OCI-LY1 (cell line): ENCODE measurements at regions not wholly inside any gene's neighbourhood (a gene's known extent, or its start where the extent isn't known, plus 50 kb on each side); places are given as distances from the start of the nearest gene placed in this dataset.

Experiments used
- H2AFZ ChIP-seq: fragments of 200-600 bp; sonication (generic), shearing (Covaris generic); 2 replicates; pipeline ENCODE4 v1.6.0; 2014; ENCODE audit warnings: antibody characterized with exemption, mild to moderate bottlenecking, low read length
- H3F3A ChIP-seq: fragments of 200-600 bp; sonication (generic), shearing (Covaris generic); 2 replicates; pipeline ENCODE4 v1.6.0; 2014; ENCODE audit warnings: mild to moderate bottlenecking, antibody characterized with exemption, low read length, moderate library complexity; ENCODE audit not compliant: insufficient read depth
- H3K27ac ChIP-seq: fragments of 200-600 bp; sonication (generic); 2 replicates; pipeline ENCODE4 v1.5.1; 2014; ENCODE audit warnings: low read length, mixed run types, mild to moderate bottlenecking, low read depth; ENCODE audit not compliant: poor library complexity, severe bottlenecking
- H3K27me3 ChIP-seq: fragments of 200-600 bp; sonication (generic); 2 replicates; pipeline ENCODE4 v1.6.0; 2014; ENCODE audit warnings: antibody characterized with exemption, mild to moderate bottlenecking, low read length, moderate library complexity; ENCODE audit not compliant: insufficient read depth
- H3K36me3 ChIP-seq: fragments of 200-600 bp; sonication (generic); 2 replicates; pipeline ENCODE4 v1.6.1; 2014; ENCODE audit warnings: mild to moderate bottlenecking, antibody characterized with exemption, low read length, moderate library complexity, mixed read lengths; ENCODE audit not compliant: insufficient read depth
- H3K4me1 ChIP-seq: fragments of 200-600 bp; sonication (generic); 2 replicates; pipeline ENCODE4 v1.5.1; 2014; ENCODE audit warnings: mild to moderate bottlenecking, low read length, moderate library complexity; ENCODE audit not compliant: insufficient read depth, severe bottlenecking
- H3K4me2 ChIP-seq: fragments of 200-600 bp; sonication (generic), shearing (Covaris generic); 2 replicates; pipeline ENCODE4 v1.6.1; 2014; ENCODE audit warnings: low read length
- H3K4me3 ChIP-seq: fragments of 200-600 bp; sonication (generic); 2 replicates; pipeline ENCODE4 v1.5.1; 2014; ENCODE audit warnings: low read length, low read depth, mild to moderate bottlenecking, mixed read lengths; ENCODE audit not compliant: poor library complexity, severe bottlenecking
- H3K79me2 ChIP-seq: fragments of 200-600 bp; shearing (Covaris generic); 2 replicates; pipeline ENCODE4 v1.6.1; 2016; ENCODE audit warnings: mixed run types, low read length, mixed read lengths; ENCODE audit not compliant: insufficient read depth
- H3K9ac ChIP-seq: fragments of 200-600 bp; sonication (generic), shearing (Covaris generic); 2 replicates; pipeline ENCODE4 v1.6.1; 2014; ENCODE audit warnings: mild to moderate bottlenecking, low read length, mixed read lengths
- H3K9me2 ChIP-seq: fragments of 200-600 bp; sonication (generic), shearing (Covaris generic); 2 replicates; pipeline ENCODE4 v1.6.1; 2014; ENCODE audit warnings: low read depth, mild to moderate bottlenecking, low read length, mixed read lengths
- H3K9me3 ChIP-seq: fragments of 200-600 bp; shearing (Covaris generic); 2 replicates; pipeline ENCODE4 v1.6.1; 2014; ENCODE audit warnings: low read length, mixed read lengths
- H4K20me1 ChIP-seq: fragments of 200-600 bp; sonication (generic), shearing (Covaris generic); 2 replicates; pipeline ENCODE4 v1.6.0; 2016; ENCODE audit warnings: mild to moderate bottlenecking, low read length; ENCODE audit not compliant: insufficient read depth
- EZH2 ChIP-seq: fragments of 200-600 bp; sonication (generic), shearing (Covaris generic); IDR thresholded peaks from 2 replicates; pipeline ENCODE4 v1.8.0; 2017; ENCODE audit warnings: borderline replicate concordance, mixed run types, mild to moderate bottlenecking, antibody characterized with exemption, low read length, moderate library complexity, mixed read lengths
- TF ChIP-seq, protein P1 (sequence below): fragments of 200-600 bp; sonication (generic), shearing (Covaris generic); IDR thresholded peaks from 2 replicates; pipeline ENCODE4 v1.5.1; 2017; ENCODE audit warnings: mild to moderate bottlenecking, antibody characterized with exemption, low read length, moderate library complexity, mixed read lengths

DNA sequence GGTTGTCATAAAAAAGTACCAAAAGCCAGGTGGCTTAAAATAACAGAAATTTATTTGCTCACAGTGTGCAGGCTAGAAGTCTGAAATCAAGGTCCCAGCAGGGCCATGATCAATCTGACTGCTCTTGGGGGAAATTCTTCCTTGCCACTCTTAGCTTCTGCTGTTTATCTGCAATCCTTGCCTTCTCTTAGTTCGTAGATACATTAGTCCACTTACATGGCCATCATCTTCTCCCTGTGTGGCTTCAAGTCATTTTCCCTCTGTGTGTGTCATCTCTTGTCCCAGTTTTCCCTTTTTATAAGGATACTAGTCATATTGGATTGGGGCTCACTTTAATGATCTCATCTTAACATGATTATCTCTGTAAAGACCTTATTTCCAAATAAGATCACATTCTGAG lies 124.0 kb upstream of the NCAM2 start:
- H3K36me3 ChIP-seq: no peaks in the 10 kb centered on the region
- H3K27ac ChIP-seq: no peak overlapping the region
- no peaks in the 10 kb centered on the region for H3K9me2 ChIP-seq
- H3K9ac ChIP-seq: no peak overlapping the region
- no peaks in the 10 kb centered on the region for H3K9me3 ChIP-seq
- no peaks in the 10 kb centered on the region for H3K27me3 ChIP-seq
- no peak overlapping the region for H3K4me2 ChIP-seq
- no peaks in the 10 kb centered on the region for H4K20me1 ChIP-seq
- no peaks in the 10 kb centered on the region for H3K4me1 ChIP-seq
- no peaks in the 10 kb centered on the region for H3K79me2 ChIP-seq
- H3K4me3 ChIP-seq: no peak overlapping the region
- no peak for TF ChIP-seq EZH2
- TF ChIP-seq, protein P1, sequence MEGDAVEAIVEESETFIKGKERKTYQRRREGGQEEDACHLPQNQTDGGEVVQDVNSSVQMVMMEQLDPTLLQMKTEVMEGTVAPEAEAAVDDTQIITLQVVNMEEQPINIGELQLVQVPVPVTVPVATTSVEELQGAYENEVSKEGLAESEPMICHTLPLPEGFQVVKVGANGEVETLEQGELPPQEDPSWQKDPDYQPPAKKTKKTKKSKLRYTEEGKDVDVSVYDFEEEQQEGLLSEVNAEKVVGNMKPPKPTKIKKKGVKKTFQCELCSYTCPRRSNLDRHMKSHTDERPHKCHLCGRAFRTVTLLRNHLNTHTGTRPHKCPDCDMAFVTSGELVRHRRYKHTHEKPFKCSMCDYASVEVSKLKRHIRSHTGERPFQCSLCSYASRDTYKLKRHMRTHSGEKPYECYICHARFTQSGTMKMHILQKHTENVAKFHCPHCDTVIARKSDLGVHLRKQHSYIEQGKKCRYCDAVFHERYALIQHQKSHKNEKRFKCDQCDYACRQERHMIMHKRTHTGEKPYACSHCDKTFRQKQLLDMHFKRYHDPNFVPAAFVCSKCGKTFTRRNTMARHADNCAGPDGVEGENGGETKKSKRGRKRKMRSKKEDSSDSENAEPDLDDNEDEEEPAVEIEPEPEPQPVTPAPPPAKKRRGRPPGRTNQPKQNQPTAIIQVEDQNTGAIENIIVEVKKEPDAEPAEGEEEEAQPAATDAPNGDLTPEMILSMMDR: no peak
- no peaks in the 10 kb centered on the region for H3F3A ChIP-seq
- H2AFZ ChIP-seq: no peak overlapping the region

DNA sequence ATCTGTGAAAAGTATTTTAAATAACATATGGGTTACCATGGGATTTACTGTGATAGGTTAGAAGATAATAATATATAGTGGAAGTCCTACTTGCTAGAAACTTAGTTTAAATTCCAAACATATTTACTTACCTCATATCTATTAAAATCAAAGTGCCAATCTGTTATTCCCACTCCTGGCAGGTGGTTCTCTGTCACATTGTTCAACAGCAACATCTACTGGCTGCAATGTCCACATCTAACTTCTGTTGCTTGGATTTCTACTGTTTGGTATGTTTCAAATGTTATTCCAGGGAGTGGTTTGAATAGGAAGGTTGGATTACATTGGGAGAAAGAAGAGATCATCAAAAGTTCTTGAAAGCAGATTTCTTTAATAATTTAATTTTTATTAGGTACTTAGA lies 122.5 kb upstream of the NCAM2 start:
- H3F3A ChIP-seq: no peaks in the 10 kb centered on the region
- H3K4me2 ChIP-seq: no peak overlapping the region
- no peak overlapping the region for H3K9ac ChIP-seq
- H3K79me2 ChIP-seq: no peaks in the 10 kb centered on the region
- no peak overlapping the region for H2AFZ ChIP-seq
- H3K9me2 ChIP-seq: no peaks in the 10 kb centered on the region
- no peaks in the 10 kb centered on the region for H3K4me1 ChIP-seq
- H3K27ac ChIP-seq: no peak overlapping the region
- no peak overlapping the region for H3K4me3 ChIP-seq
- no peaks in the 10 kb centered on the region for H3K36me3 ChIP-seq
- H3K9me3 ChIP-seq: no peaks in the 10 kb centered on the region
- TF ChIP-seq EZH2: no peak
- TF ChIP-seq, protein P1: no peak
- no peaks in the 10 kb centered on the region for H4K20me1 ChIP-seq
- H3K27me3 ChIP-seq: no peaks in the 10 kb centered on the region

DNA sequence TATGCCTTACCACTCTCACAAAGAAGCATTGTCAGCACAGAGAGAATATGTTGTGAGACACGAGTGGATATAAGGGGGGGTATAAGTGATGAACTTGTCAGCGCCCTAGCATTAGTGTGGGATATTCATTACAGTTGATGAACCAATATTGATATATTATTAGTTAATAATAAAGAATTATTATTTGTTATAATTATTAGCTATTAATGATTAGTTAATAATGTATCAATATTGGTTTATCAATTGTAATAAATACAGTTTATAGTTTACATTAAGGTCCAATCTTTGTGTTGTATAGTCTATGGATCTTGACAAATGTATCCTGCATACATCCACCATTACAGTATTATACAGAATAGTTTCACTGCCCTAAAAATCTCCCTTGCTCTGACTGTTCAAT lies 120.2 kb upstream of the NCAM2 start:
- H3K4me1 ChIP-seq: no peaks in the 10 kb centered on the region
- no peaks in the 10 kb centered on the region for H3K79me2 ChIP-seq
- no peak overlapping the region for H3K4me3 ChIP-seq
- H2AFZ ChIP-seq: no peak overlapping the region
- H3K27me3 ChIP-seq: no peaks in the 10 kb centered on the region
- H3K9me3 ChIP-seq: no peaks in the 10 kb centered on the region
- no peak for TF ChIP-seq EZH2
- TF ChIP-seq, protein P1: no peak
- no peak overlapping the region for H3K27ac ChIP-seq
- no peak overlapping the region for H3K9ac ChIP-seq
- H4K20me1 ChIP-seq: no peaks in the 10 kb centered on the region
- no peaks in the 10 kb centered on the region for H3K36me3 ChIP-seq
- no peaks in the 10 kb centered on the region for H3F3A ChIP-seq
- no peak overlapping the region for H3K4me2 ChIP-seq
- no peaks in the 10 kb centered on the region for H3K9me2 ChIP-seq
